HG02571 (cell line): ENCODE measurements at regions not wholly inside any gene's neighbourhood (a gene's known extent, or its start where the extent isn't known, plus 50 kb on each side); places are given as distances from the start of the nearest gene placed in this dataset.
A peak's percentile ranks its signal among the peaks of the same experiment; 100 is the strongest.
"Not testable (repeated sequence)": the region's sequence is repeated elsewhere in the genome, so short reads cannot be mapped to it uniquely, and the experiment has no call there.

Experiments
- ATAC-seq: cut with Tn5 transposase; IDR thresholded peaks from one replicate; pipeline ENCODE4 v1.9.1; 2021; ENCODE audit warnings: mild to moderate bottlenecking, moderate library complexity; ENCODE audit not compliant: unreplicated experiment

GRCh38 chr6:6747371-6747770 lies 158.9 kb downstream of the LY86 start:
- ATAC-seq, result no peak

- no peak for ATAC-seq
Measured at GRCh38 chr6:6748001-6748400, 159.5 kb downstream of the LY86 start.

DNA sequence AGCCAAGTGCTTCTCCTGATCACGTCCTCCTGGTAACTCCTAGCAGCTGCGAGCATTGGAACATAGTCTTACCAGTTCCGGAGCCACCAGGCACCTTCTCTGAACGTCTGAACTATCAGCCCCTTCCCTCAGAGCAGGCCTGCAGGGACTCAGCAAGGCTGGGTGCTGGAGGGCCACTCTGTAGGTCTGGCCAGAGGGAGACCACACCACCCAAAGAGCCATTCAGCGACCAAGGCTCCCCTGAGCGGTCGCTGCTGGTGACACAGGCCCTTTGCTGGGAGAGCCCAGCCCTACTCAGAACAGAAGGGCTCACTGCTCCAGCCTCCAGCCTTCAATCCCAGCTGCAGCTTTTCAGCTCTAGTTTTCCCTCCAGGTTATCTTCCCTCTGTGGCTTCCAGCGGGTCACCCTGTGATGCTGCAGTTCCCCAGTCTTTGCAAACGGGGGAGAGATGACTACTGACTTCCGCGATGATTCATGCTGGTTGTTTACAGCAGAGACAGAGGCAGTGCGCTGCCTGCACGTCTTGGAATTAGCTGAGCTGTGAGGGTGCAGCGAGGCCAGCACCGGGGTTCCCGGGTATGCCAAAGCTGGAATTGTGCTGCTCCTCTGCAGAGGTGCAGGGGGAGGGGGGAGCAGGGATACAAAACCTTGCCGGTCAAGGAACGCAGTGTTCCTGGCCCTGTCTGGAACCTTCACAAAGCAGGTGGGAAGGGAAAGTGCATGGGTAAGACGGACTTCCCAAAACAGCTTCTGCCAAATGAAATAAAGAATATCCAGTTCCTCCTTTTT lies 161.4 kb downstream of the LY86 start:
- no peak for ATAC-seq

- no peak for ATAC-seq
Measured at GRCh38 chr6:6750594-6751265, 162.2 kb downstream of the LY86 start.

DNA sequence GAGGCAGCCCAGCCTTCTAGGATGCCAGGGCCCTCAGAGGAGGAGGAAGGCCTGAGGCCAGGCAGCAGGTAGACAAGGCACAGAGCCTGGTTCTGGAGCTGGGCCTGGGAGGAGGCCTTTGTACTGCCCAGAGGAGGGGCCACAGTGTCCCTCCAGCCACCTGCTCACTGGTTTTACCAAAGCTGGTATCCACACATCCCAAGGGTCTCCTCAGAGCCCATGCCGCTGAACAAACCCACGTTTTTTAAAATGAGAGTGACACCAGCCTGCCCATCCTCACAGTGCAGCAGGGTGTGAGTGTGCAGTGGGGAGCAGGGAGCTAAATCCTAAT lies 162.7 kb downstream of the LY86 start:
- no peak for ATAC-seq

GRCh38 chr6:6751619-6752023 lies 163.1 kb downstream of the LY86 start:
- ATAC-seq, result no peak

DNA sequence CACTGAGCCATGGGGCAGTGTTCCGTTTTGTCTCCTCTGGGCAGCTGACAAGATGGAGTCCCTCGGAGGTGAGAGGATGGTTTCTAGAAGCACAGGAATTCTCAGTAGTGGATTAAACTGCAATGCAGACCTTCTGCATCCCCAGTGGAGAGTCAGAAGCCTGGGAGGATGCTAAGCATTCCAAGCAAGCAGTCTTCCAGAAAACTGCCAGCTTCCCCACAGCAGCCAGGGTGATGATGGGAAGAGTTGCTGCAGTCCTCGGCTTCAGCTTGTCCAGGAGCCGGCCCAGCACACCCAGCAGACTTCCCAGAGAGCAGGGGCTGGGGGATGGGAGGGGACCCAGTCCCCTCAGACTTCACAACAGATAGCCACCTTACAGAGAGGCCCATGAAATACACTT lies 163.6 kb downstream of the LY86 start:
- ATAC-seq, result no peak

DNA sequence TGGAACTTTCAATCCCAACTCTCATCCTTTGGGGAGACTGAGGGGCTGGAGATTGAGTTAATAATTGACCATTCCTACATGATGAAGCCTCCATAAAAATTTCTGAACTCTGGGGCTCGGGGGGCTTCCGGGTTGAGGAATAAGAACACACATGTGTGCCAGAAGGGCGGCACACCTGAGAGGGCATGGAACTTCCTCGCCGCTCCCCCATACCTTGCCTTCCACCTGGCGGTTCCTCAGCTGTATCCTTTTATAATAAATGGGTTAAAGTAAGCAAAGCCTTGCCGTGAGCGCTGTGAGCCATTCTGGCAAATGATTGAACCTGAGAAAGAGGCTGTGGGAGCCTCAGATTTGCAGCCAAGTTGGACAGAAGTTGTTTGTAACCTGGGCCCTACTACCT lies 164.8 kb downstream of the LY86 start:
- ATAC-seq, result no peak

DNA sequence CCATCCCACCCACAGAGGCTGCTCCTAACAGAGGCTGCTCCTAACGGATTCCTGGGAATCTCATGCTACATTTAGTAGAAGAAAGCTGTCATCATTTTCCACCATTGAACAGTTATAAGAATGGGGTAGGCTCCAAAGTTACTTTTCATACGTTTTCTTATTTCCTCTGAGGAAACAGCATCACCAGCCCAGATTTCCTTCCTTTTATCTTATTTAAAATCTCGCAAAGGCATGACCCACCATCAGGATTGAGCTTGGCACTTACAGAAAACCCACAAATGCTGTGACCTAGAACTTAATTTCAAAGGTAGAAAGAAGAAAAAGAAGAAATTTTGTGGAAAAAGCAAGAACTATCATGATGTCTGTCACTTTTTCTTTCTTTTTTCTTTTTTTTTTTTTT lies 168.0 kb downstream of the LY86 start:
- ATAC-seq, result no peak

DNA sequence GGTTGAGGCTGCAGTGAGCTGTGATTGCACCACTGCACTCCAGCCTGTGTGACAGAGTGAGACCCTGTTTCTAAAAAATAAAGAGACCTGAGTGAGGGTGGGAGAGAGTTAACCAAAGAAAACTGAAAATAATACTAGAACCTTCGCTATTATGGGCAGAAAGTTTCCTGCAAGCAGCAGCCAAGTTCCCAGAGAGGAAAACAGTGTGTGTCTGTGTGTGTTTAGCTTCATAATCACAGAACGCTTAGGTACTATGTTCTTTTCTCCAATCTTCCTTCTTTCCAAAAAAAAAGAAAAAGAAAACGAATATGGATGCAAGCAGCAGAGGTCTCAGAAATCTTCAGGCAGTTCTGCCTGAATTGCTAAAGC lies 170.0 kb downstream of the LY86 start:
- ATAC-seq, result no peak

DNA sequence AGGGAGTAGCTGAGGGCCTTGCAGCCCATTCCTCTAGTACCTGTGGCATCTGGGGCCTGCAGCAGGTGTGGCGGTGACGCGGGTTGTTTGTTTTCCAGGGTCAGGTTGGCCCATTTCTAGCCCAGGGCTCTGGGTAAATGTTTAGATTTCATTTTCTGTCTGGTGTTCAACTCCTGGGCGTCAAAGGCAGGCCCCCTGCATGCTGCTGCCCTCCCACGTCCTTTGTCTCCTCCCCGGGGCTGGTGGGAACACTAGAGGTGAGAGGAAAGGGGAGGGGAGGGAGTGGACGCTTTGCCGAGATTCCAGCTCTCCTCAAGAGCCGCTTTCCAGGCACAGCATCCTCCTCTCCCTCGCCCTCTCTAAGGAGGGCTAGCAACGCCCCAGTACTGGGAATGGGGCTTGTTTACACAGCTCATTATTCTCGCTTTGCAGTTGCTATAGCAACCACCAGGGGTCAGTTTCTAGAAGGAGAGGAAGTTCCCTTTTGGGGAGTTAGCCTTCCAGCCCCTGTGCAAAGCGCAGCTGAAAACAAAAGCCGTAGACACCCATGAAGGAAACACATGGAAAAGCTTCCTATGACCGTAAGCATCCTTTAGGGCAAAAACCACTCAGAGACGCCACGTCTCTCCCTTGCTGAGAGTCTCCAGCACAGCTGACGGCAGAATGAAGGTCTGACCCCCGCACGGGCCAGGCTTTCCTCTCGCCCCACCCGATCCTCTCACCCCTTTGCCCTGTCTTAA lies 170.6 kb downstream of the LY86 start:
- ATAC-seq, result peak; percentile 66

- ATAC-seq, result no peak
Measured at GRCh38 chr6:6760002-6760401, 171.5 kb downstream of the LY86 start.

DNA sequence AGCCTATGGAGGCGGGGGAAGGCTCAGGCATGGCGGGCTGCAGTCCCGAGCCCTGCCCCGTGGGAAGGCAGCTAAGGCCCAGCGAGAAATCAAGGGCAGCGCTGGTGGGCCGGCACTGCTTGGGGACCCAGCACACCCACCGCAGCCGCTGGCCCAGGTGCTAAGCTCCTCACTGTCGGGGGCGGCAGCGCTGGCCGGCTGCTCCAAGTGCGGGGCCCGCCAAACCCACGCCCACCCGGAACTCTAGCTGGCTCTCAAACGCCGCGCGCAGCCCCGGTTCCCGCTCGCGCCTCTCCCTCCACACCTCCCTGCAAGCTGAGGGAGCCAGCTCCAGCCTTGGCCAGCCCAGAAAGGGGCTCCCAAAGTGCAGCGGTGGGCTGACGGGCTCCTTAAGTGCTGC lies 174.0 kb downstream of the LY86 start:
- not testable (repeated sequence) for ATAC-seq

DNA sequence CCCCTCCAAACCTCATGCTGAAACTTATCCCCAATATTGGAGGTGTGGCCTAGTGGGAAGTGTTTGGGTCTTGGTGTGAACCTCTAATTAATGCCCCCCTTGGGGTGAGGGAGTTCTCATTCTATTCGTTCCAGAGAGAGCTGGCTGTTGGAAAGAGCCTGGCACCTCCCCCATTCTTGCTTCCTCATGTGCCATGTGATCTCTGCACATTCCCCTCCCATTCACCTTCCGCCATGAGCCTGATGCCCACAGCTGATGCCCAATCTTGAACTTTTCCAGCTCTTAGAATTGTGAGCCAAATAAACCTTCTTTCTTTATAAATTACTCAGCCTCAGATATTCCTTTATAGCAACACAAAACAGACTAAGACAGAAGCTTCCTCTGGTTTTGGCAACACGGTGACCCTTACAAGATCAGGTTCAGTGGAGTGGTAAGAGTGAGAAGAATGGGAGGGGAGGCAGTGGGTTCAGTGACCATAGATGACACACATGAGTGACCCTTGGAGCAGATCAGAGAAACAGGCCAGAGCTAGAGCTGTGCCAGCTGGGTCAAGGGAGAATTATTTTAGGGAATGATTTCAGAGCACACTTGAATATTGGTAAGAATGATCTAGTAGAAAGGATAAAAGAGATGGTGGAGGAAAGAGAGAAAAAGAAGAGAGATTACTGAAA lies 176.4 kb downstream of the LY86 start:
- ATAC-seq, result no peak

- no peak for ATAC-seq
Measured at GRCh38 chr6:6766230-6766905, 177.8 kb downstream of the LY86 start.

DNA sequence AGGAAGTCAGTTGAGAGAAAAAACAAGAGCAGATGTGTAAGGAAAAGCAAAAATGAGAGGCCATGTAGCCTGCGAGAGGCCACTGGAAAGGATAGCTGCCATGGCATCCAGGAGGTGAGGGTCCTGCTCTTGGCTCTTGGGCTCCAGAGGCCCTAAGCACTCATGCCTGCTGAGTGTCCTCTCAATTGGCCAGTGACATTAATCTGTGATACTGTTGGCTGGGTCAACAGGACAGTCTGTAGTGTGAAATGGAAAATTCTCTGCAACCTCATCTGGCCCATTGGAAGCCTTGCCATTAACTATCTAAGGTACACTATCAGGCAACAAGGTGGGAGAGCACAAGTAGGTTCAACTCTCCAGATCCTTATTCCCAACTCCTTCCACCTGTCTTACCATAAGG lies 180.9 kb downstream of the LY86 start:
- ATAC-seq, result no peak

DNA sequence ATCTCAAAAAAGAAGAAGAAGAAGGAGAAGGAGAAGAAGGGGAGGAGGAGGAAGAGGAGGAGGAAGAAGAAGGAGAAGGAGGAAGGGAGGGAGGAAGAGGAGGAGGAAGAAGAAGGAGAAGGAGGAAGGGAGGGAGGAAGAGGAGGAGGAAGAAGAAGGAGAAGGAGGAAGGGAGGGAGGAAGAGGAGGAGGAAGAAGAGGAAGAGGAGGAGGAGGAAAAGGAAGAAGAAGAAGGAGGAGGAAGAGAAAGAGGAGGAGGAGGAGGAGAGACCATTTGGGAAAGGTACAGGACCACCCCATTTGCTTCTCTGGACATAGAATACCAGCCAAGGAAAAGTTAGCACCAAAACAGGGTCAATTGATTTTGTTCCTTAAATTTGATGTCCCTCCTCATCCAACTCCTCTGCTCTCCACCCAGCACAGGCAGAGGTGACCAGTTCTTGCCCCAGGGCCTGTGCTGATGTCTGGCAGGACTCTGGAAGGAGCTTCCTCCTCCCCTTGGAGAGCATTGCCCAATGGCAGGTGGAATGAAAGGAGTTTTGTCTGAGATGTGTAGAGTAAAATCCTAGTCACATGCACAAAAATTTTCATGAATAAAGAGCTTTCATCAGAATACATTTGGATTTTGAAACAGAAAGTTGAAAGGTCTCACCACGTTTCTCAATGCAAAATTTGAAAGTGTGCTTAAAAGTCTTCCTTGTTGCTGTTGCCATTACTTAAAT lies 182.9 kb downstream of the LY86 start:
- no peak for ATAC-seq

DNA sequence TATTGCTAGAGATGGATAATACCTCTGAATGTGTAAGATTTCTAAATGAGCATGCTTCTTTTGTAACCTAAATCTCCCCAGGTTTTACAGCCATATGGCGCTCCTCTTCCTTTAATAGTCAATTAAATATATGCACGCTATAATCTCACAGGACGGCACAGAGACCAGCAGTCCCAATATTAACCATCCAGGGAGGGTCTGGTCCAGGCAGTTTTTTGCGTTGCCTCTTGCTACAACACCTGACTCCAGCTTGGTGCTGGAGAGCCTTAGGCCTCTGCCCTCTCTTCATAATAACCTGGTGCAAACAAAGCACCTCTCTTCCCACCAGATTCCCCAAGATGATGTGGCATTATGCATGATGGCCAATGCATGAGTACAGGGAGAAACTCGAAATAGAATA lies 183.4 kb downstream of the LY86 start:
- no peak for ATAC-seq

- ATAC-seq, result no peak
Measured at GRCh38 chr6:6772751-6773150, 184.2 kb downstream of the LY86 start.

DNA sequence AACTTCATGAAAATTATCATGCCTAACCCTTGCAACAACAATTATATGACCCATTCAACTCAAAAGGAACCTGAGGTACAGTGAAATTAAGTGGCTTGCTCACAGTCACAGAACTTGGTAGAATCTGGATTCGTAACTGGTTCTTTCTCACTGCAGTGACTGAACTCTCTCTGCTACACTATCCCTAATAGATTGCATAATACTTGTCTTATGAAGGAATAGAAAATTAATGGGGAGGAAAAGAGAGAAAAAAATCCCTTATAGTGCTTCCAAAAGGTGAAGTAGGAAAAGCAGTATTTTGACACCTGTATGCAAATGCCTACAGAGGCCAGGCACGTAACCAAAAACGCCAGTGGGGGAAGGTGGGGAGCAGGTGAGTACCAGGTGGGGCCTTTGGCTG lies 186.6 kb downstream of the LY86 start:
- ATAC-seq, result no peak
